A673 (cell line): ENCODE measurements at regions not wholly inside any gene's neighbourhood (a gene's known extent, or its start where the extent isn't known, plus 50 kb on each side); places are given as distances from the start of the nearest gene placed in this dataset.

Experiments
- BruUV-seq: library from RNA; stranded (reverse); fragments of 400-500 nt; replicated peaks from 2 replicates; lab custom pipeline; 2021; lab: Mats Ljungman, UMichigan
- CTCF ChIA-PET: fragments of 300-600 bp; sonication (Branson Sonifier 250); formaldehyde crosslinking; loops from one replicate; lab custom pipeline; 2022; ENCODE audit warnings: antibody characterized with exemption; lab: Charles Lee
- POLR2A ChIA-PET: fragments of 300-600 bp; sonication (Branson Sonifier 250); formaldehyde crosslinking; loops from one replicate; lab custom pipeline; 2022; ENCODE audit warnings: antibody characterized with exemption; ENCODE audit not compliant: low non-redundant PET; lab: Charles Lee
- DNase-seq: peaks from one replicate; pipeline ENCODE4 v3.0.0-alpha.2; 2015; ENCODE audit warnings: low spot score
- H3K27ac ChIP-seq: fragments of 200-600 bp; sonication (generic); 2 replicates; pipeline ENCODE4 v1.5.1; 2016; ENCODE audit warnings: mixed run types, low read depth, mild to moderate bottlenecking, mixed read lengths, antibody characterized with exemption, low read length; ENCODE audit not compliant: poor library complexity, severe bottlenecking
- H3K27me3 ChIP-seq: fragments of 200-600 bp; sonication (generic); replicated peaks from 2 replicates; pipeline ENCODE4 v1.6.1; 2017; ENCODE audit warnings: mixed run types, low read depth, mild to moderate bottlenecking, mixed read lengths, antibody characterized with exemption, low read length; ENCODE audit not compliant: insufficient read depth, poor library complexity
- H3K36me3 ChIP-seq: fragments of 200-600 bp; sonication (generic); 2 replicates; pipeline ENCODE4 v1.6.1; 2016; ENCODE audit warnings: mixed run types, mild to moderate bottlenecking, mixed read lengths, antibody characterized with exemption, low read length; ENCODE audit not compliant: insufficient read depth, poor library complexity, severe bottlenecking
- H3K4me1 ChIP-seq: fragments of 200-600 bp; sonication (generic); 2 replicates; pipeline ENCODE4 v1.6.1; 2017; ENCODE audit warnings: mixed run types, mild to moderate bottlenecking, mixed read lengths, antibody characterized with exemption, low read length; ENCODE audit not compliant: insufficient read depth, poor library complexity, severe bottlenecking
- H3K4me3 ChIP-seq: fragments of 200-600 bp; sonication (generic); 2 replicates; pipeline ENCODE4 v1.5.1; 2016; ENCODE audit warnings: low read depth, mixed run types, mild to moderate bottlenecking, mixed read lengths, low read length; ENCODE audit not compliant: poor library complexity, severe bottlenecking
- H3K9me3 ChIP-seq: fragments of 200-600 bp; sonication (generic); 2 replicates; pipeline ENCODE4 v1.6.1; 2016; ENCODE audit warnings: mixed run types, low read depth, mild to moderate bottlenecking, mixed read lengths, antibody characterized with exemption, low read length; ENCODE audit not compliant: poor library complexity, severe bottlenecking
- EZH2 ChIP-seq: fragments of 200-600 bp; sonication (generic); IDR thresholded peaks from 2 replicates; pipeline ENCODE4 v1.6.1; 2017; ENCODE audit warnings: borderline replicate concordance, low read depth, mild to moderate bottlenecking, mixed read lengths, antibody characterized with exemption, low read length; ENCODE audit not compliant: poor library complexity, severe bottlenecking
- intact Hi-C: fragments of 100-400 bp; cut with micrococcal nuclease; formaldehyde crosslinking; loops from one replicate; pipeline ENCODE4 v1.10.0; 2022; ENCODE audit not compliant: unreplicated experiment
- TF ChIP-seq, protein P1 (sequence below): fragments of 300-800, 200-600 bp; sonication (generic); conservative IDR thresholded peaks from 2 replicates; pipeline ENCODE4 v1.5.1; 2017; ENCODE audit warnings: low read depth, mild to moderate bottlenecking, antibody characterized with exemption, low read length, moderate library complexity, mixed read lengths

DNA sequence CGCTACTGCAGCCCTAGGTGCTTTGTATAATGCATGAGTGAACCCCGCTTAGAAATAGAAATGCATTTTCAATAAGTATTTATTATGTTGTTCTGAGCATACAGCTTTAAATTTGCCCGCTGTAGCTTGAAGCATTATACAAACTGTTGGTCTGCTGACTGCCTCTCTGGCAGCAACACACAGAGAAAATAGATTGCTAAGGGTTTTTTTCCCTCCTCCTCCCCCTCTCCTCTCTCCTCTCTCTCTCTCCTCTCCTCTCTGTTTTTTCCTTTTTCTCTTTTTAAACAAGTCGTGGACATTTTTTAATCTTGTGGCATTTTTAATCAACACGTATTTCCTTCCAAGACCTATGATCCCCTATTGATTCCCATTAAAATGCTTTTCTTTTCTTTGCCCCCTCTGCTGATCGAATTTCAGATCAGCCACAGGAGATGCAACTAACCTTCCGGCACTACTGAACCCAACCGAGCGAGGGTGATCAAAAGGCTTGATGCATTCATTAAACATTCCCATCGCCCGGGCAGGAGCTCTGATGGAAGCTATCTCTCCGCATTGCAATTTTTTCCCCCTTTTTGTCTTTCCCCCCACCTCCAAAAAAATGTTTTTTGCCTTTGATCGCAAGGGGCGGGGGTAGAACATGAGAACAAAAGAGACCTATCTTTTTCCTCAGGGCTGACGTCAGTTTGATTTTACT is 90.7 kb upstream of the ARID1B start:
- Histone ChIP-seq H3K27ac (peak overlapping the region; percentile 96), H3K9me3 (no peaks in the 10 kb centered on the region), H3K27me3 (no peaks in the 10 kb centered on the region), H3K4me3 (peak overlapping the region; percentile 64), H3K4me1 (peaks cover 5% of the 10 kb centered on the region), H3K36me3 (no peaks in the 10 kb centered on the region)
- peak; percentile 88 for DNase-seq
- intact Hi-C loops: loop anchor here (1.0 to 5.0 kb wide), 3 partner anchors 91 to 1359 kb away; partner anchors contain the start of gene ARID1B
- TSS peak; percentile 93 for BruUV-seq
- ChIA-PET CTCF (no interaction called here), POLR2A (interaction anchor here (0.6 kb wide), 1 partner anchor 231 kb away, joined by 3 read pairs; no protein-coding TSS in a partner anchor)
- TF ChIP-seq, protein P1, sequence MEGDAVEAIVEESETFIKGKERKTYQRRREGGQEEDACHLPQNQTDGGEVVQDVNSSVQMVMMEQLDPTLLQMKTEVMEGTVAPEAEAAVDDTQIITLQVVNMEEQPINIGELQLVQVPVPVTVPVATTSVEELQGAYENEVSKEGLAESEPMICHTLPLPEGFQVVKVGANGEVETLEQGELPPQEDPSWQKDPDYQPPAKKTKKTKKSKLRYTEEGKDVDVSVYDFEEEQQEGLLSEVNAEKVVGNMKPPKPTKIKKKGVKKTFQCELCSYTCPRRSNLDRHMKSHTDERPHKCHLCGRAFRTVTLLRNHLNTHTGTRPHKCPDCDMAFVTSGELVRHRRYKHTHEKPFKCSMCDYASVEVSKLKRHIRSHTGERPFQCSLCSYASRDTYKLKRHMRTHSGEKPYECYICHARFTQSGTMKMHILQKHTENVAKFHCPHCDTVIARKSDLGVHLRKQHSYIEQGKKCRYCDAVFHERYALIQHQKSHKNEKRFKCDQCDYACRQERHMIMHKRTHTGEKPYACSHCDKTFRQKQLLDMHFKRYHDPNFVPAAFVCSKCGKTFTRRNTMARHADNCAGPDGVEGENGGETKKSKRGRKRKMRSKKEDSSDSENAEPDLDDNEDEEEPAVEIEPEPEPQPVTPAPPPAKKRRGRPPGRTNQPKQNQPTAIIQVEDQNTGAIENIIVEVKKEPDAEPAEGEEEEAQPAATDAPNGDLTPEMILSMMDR: peak; percentile 51
- TF ChIP-seq EZH2: no peak

DNA sequence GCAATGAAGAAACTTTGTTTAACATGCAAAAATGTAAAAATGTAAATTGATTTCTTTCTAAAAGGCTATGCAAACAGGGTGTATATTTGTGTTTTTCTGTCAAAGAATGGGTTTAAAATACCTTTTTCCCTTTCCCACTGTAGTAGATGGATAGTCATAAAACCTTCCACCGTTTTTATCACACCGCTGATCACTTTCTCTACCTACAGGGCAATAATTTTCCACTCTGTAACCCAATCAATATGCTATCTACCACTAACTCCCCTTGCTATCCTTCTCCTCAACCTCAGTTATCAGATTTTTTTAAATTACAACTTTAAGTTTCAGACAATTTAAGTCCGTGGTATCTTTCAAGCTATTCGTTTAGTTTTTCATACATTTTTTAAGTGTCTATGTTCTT is 91.4 kb upstream of the ARID1B start:
- Histone ChIP-seq H3K9me3 (no peaks in the 10 kb centered on the region), H3K4me1 (peaks cover 5% of the 10 kb centered on the region), H3K36me3 (no peaks in the 10 kb centered on the region), H3K27ac (no peak overlapping the region), H3K4me3 (peak overlapping the region; percentile 64), H3K27me3 (no peaks in the 10 kb centered on the region)
- no TSS peak for BruUV-seq
- DNase-seq: no peak
- no peak for TF ChIP-seq EZH2
- TF ChIP-seq, protein P1: no peak
- ChIA-PET CTCF (no interaction called here), POLR2A (interaction anchor here (0.6 kb wide), 1 partner anchor 231 kb away, joined by 3 read pairs; no protein-coding TSS in a partner anchor)
- intact Hi-C loops: loop anchor here (1.0 to 5.0 kb wide), 3 partner anchors 91 to 1359 kb away; partner anchors contain the start of gene ARID1B

GRCh38 chr6:156683821-156684220 is 93.4 kb upstream of the ARID1B start:
- Histone ChIP-seq H3K27me3 (no peaks in the 10 kb centered on the region), H3K27ac (no peak overlapping the region), H3K9me3 (no peaks in the 10 kb centered on the region), H3K4me3 (no peak overlapping the region), H3K4me1 (peaks cover 5% of the 10 kb centered on the region), H3K36me3 (no peaks in the 10 kb centered on the region)
- intact Hi-C loops: no loop called here
- no peak for DNase-seq
- POLR2A ChIA-PET: no interaction called here
- CTCF ChIA-PET: no interaction called here
- TF ChIP-seq, protein P1: no peak
- TF ChIP-seq EZH2: no peak
- BruUV-seq: no TSS peak
